22Rv1 (cell line): ENCODE measurements at regions not wholly inside any gene's neighbourhood (a gene's known extent, or its start where the extent isn't known, plus 50 kb on each side); places are given as distances from the start of the nearest gene placed in this dataset.

Experiments
- ZFX ChIP-seq: fragments of 450-650 bp; IDR thresholded peaks from 2 replicates; pipeline ENCODE4 v1.6.1; 2017; ENCODE audit warnings: antibody characterized with exemption, borderline replicate concordance
- TF ChIP-seq, protein P1 (sequence below): fragments of 450-650 bp; IDR thresholded peaks from 2 replicates; pipeline ENCODE4 v1.5.1; 2017; ENCODE audit warnings: mild to moderate bottlenecking

DNA sequence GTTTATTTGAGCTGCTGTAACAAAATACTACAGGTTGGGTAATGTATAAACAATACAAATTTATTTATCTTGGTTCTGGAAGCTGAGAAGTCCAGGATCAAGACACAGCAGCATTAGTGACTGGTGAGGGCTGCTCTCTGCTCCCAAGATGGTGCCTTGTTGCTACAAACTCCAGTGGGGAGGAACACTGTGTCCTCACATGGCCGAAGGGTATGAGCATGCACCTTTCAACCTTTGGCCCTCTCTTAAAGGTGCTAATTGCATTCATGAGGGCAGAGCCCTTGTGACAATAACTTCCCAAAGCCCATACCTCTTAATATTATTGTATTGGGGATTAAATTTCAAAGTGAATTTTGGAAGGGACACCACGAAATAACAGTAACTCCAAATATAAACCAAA, 55.3 kb upstream of the ATP1B1 start:
- TF ChIP-seq, protein P1, sequence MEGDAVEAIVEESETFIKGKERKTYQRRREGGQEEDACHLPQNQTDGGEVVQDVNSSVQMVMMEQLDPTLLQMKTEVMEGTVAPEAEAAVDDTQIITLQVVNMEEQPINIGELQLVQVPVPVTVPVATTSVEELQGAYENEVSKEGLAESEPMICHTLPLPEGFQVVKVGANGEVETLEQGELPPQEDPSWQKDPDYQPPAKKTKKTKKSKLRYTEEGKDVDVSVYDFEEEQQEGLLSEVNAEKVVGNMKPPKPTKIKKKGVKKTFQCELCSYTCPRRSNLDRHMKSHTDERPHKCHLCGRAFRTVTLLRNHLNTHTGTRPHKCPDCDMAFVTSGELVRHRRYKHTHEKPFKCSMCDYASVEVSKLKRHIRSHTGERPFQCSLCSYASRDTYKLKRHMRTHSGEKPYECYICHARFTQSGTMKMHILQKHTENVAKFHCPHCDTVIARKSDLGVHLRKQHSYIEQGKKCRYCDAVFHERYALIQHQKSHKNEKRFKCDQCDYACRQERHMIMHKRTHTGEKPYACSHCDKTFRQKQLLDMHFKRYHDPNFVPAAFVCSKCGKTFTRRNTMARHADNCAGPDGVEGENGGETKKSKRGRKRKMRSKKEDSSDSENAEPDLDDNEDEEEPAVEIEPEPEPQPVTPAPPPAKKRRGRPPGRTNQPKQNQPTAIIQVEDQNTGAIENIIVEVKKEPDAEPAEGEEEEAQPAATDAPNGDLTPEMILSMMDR = no peak
- no peak for TF ChIP-seq ZFX
